ENCODE measurements at regions not wholly inside any gene's neighbourhood (a gene's known extent, or its start where the extent isn't known, plus 50 kb on each side); places are given as distances from the start of the nearest gene placed in this dataset.

- TF ChIP-seq, protein P1, sequence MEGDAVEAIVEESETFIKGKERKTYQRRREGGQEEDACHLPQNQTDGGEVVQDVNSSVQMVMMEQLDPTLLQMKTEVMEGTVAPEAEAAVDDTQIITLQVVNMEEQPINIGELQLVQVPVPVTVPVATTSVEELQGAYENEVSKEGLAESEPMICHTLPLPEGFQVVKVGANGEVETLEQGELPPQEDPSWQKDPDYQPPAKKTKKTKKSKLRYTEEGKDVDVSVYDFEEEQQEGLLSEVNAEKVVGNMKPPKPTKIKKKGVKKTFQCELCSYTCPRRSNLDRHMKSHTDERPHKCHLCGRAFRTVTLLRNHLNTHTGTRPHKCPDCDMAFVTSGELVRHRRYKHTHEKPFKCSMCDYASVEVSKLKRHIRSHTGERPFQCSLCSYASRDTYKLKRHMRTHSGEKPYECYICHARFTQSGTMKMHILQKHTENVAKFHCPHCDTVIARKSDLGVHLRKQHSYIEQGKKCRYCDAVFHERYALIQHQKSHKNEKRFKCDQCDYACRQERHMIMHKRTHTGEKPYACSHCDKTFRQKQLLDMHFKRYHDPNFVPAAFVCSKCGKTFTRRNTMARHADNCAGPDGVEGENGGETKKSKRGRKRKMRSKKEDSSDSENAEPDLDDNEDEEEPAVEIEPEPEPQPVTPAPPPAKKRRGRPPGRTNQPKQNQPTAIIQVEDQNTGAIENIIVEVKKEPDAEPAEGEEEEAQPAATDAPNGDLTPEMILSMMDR (IDR thresholded peaks at IDR 0.05; ENCODE audit: low read length), result no peak
- no peak for TF ChIP-seq EZH2 (IDR thresholded peaks at IDR 0.05; ENCODE audit: borderline replicate concordance, low read length)
Observed at GRCh38 chr15:95968856-95969255, 361.6 kb upstream of the NR2F2 start.
